ENCODE measurements at regions not wholly inside any gene's neighbourhood (a gene's known extent, or its start where the extent isn't known, plus 50 kb on each side); places are given as distances from the start of the nearest gene placed in this dataset.
"Not testable (repeated sequence)": the region's sequence is repeated elsewhere in the genome, so short reads cannot be mapped to it uniquely, and the experiment has no call there.

GRCh38 chr2:33906129-33906528 is 307.0 kb upstream of the FAM98A start:
- DNase-seq = not testable (repeated sequence)

- DNase-seq = no peak
Observed at GRCh38 chr2:33904801-33905200, 305.7 kb upstream of the FAM98A start.

- no peak for DNase-seq
Observed at GRCh38 chr2:33903701-33904100, 304.6 kb upstream of the FAM98A start.

- DNase-seq = peak; percentile 63
Observed at GRCh38 chr2:33903215-33903614, 304.1 kb upstream of the FAM98A start.

GRCh38 chr2:33900610-33901009 is 301.5 kb upstream of the FAM98A start:
- DNase-seq = no peak

GRCh38 chr2:33897741-33898140 is 298.6 kb upstream of the FAM98A start:
- DNase-seq = peak; percentile 59

- no peak for DNase-seq
Observed at GRCh38 chr2:33893824-33894223, 294.7 kb upstream of the FAM98A start.

GRCh38 chr2:33891616-33892015 is 292.5 kb upstream of the FAM98A start:
- DNase-seq = no peak

GRCh38 chr2:33890686-33891085 is 291.6 kb upstream of the FAM98A start:
- DNase-seq = no peak

- DNase-seq = no peak
Observed at GRCh38 chr2:33877348-33878016, 278.4 kb upstream of the FAM98A start.

- no peak for DNase-seq
Observed at GRCh38 chr2:33873076-33873605, 274.0 kb upstream of the FAM98A start.

- no peak for DNase-seq
Observed at GRCh38 chr2:33859811-33860461, 260.8 kb upstream of the FAM98A start.

GRCh38 chr2:33859176-33859575 is 260.1 kb upstream of the FAM98A start:
- DNase-seq = peak; percentile 2

GRCh38 chr2:33848486-33848885 is 249.4 kb upstream of the FAM98A start:
- no peak for DNase-seq

GRCh38 chr2:33839791-33840190 is 240.7 kb upstream of the FAM98A start:
- no peak for DNase-seq

GRCh38 chr2:33836628-33837027 is 237.5 kb upstream of the FAM98A start:
- DNase-seq = no peak

- no peak for DNase-seq
Observed at GRCh38 chr2:33835911-33836310, 236.8 kb upstream of the FAM98A start.

- no peak for DNase-seq
Observed at GRCh38 chr2:33822964-33823363, 223.9 kb upstream of the FAM98A start.

GRCh38 chr2:33812707-33813106 is 213.6 kb upstream of the FAM98A start:
- DNase-seq = no peak

- no peak for DNase-seq
Observed at GRCh38 chr2:33810046-33810835, 211.1 kb upstream of the FAM98A start.

- DNase-seq = no peak
Observed at GRCh38 chr2:33806041-33806440, 206.9 kb upstream of the FAM98A start.

- DNase-seq = no peak
Observed at GRCh38 chr2:33804155-33804554, 205.1 kb upstream of the FAM98A start.

- no peak for DNase-seq
Observed at GRCh38 chr2:33796511-33796910, 197.4 kb upstream of the FAM98A start.

- no peak for DNase-seq
Observed at GRCh38 chr2:33791625-33792024, 192.5 kb upstream of the FAM98A start.

All from inflammatory macrophage treated with lipopolysaccharide for 4 hours (primary cell).